GM21737 (cell line): ENCODE measurements at regions not wholly inside any gene's neighbourhood (a gene's known extent, or its start where the extent isn't known, plus 50 kb on each side); places are given as distances from the start of the nearest gene placed in this dataset.

Experiments used
- ATAC-seq: cut with Tn5 transposase; IDR thresholded peaks from one replicate; pipeline ENCODE4 v1.9.1; 2021; ENCODE audit warnings: mild to moderate bottlenecking, moderate library complexity; ENCODE audit not compliant: unreplicated experiment

GRCh38 chr7:155986497-155987160, 174.4 kb upstream of the SHH start:
- ATAC-seq, result no peak

- no peak for ATAC-seq
Measured at GRCh38 chr7:155985518-155986250, 173.4 kb upstream of the SHH start.

GRCh38 chr7:155984609-155985405, 172.5 kb upstream of the SHH start:
- ATAC-seq, result no peak

- no peak for ATAC-seq
Measured at GRCh38 chr7:155984028-155984580, 171.8 kb upstream of the SHH start.

GRCh38 chr7:155983176-155983815, 171.0 kb upstream of the SHH start:
- no peak for ATAC-seq

GRCh38 chr7:155981703-155982102, 169.4 kb upstream of the SHH start:
- ATAC-seq, result no peak

GRCh38 chr7:155980841-155981240, 168.6 kb upstream of the SHH start:
- no peak for ATAC-seq

GRCh38 chr7:155979994-155980393, 167.7 kb upstream of the SHH start:
- ATAC-seq, result no peak

GRCh38 chr7:155979566-155979965, 167.3 kb upstream of the SHH start:
- no peak for ATAC-seq

GRCh38 chr7:155975490-155975889, 163.2 kb upstream of the SHH start:
- ATAC-seq, result no peak

- no peak for ATAC-seq
Measured at GRCh38 chr7:155974186-155974897, 162.1 kb upstream of the SHH start.

- no peak for ATAC-seq
Measured at GRCh38 chr7:155973451-155973997, 161.3 kb upstream of the SHH start.

- ATAC-seq, result no peak
Measured at GRCh38 chr7:155972651-155973390, 160.6 kb upstream of the SHH start.

GRCh38 chr7:155972247-155972646, 160.0 kb upstream of the SHH start:
- ATAC-seq, result no peak

GRCh38 chr7:155971180-155971770, 159.0 kb upstream of the SHH start:
- ATAC-seq, result no peak

GRCh38 chr7:155969192-155969929, 157.1 kb upstream of the SHH start:
- no peak for ATAC-seq

- no peak for ATAC-seq
Measured at GRCh38 chr7:155965010-155965409, 152.7 kb upstream of the SHH start.

GRCh38 chr7:155964543-155964942, 152.3 kb upstream of the SHH start:
- no peak for ATAC-seq
